Tibial artery (tissue), 4 donors: ENCODE measurements at regions not wholly inside any gene's neighbourhood (a gene's known extent, or its start where the extent isn't known, plus 50 kb on each side); places are given as distances from the start of the nearest gene placed in this dataset.

Experiments
- DNase-seq, 2 donors: peaks; one replicate each; pipeline ENCODE4 v3.0.0-alpha.2; 2019
- H3K27ac ChIP-seq, 2 donors: fragments of 200-600 bp; sonication (generic) in 1 of 2; 1 replicate in 1 of 2; 2 replicates in 1 of 2; pipeline ENCODE4 v1.5.1; 2018 to 2019; ENCODE audit warnings: mild to moderate bottlenecking in 1 of 2
- H3K27me3 ChIP-seq, 2 donors: fragments of 200-600 bp; sonication (generic) in 1 of 2; one replicate each; pipeline versions ENCODE4 v1.5.1 to v1.6.0; 2016 to 2019
- H3K36me3 ChIP-seq, 3 donors: fragments of 200-600 bp; sonication (generic) in 2 of 3; one replicate each; pipeline ENCODE4 v1.5.1; 2016 to 2019; ENCODE audit warnings: mild to moderate bottlenecking in 2 of 3
- H3K4me1 ChIP-seq, 4 donors: fragments of 200-600 bp; sonication (generic) in 2 of 4; 1 replicate in 3 of 4; 2 replicates in 1 of 4; pipeline ENCODE4 v1.5.1; 2016 to 2019
- H3K4me3 ChIP-seq, 2 donors: fragments of 200-600 bp; sonication (generic) in 1 of 2; 1 replicate in 1 of 2; 2 replicates in 1 of 2; pipeline ENCODE4 v1.5.1; 2018 to 2019; ENCODE audit warnings: mild to moderate bottlenecking in 2 of 2
- H3K9me3 ChIP-seq, 3 donors: fragments of 200-600 bp; sonication (generic) in 1 of 3; one replicate each; pipeline ENCODE4 v1.5.1; 2016 to 2019
- CTCF ChIP-seq, 2 experiments: fragments of 200-600 bp in 1 of 2; fragments of 450-650 bp in 1 of 2; IDR thresholded peaks; one replicate each; pipeline ENCODE4 v1.5.1; 2017 to 2019; ENCODE audit warnings: antibody characterized with exemption in 2 of 2, mild to moderate bottlenecking in 1 of 2, moderate library complexity in 1 of 2
- intact Hi-C: fragments of 100-400 bp; cut with DNase I; formaldehyde crosslinking; loops from one replicate; pipeline ENCODE4 v1.15.0; 2023; ENCODE audit warnings: low total_unique reads

GRCh38 chr4:11881364-11881763 lies 452.7 kb upstream of the HS3ST1 start:
- intact Hi-C loops: no loop called here
- no peak overlapping the region for H3K4me3 ChIP-seq
- no peaks in the 10 kb centered on the region for H3K9me3 ChIP-seq
- H3K4me1 ChIP-seq: no peaks in the 10 kb centered on the region
- no peaks in the 10 kb centered on the region for H3K27me3 ChIP-seq
- H3K36me3 ChIP-seq: no peaks in the 10 kb centered on the region
- no peak for DNase-seq
- no peak overlapping the region for H3K27ac ChIP-seq
- no peak for TF ChIP-seq CTCF (IDR thresholded peaks at IDR 0.05)

- Histone ChIP-seq H3K27me3 (no peaks in the 10 kb centered on the region), H3K4me3 (no peak overlapping the region), H3K9me3 (no peaks in the 10 kb centered on the region), H3K27ac (no peak overlapping the region), H3K4me1 (no peaks in the 10 kb centered on the region), H3K36me3 (no peaks in the 10 kb centered on the region)
- DNase-seq: no peak
- intact Hi-C loops: no loop called here
- TF ChIP-seq CTCF (IDR thresholded peaks at IDR 0.05): no peak
Measured at GRCh38 chr4:11878241-11878640, 449.5 kb upstream of the HS3ST1 start.

- intact Hi-C loops: no loop called here
- Histone ChIP-seq H3K27me3 (no peaks in the 10 kb centered on the region), H3K9me3 (no peaks in the 10 kb centered on the region), H3K4me3 (no peak overlapping the region), H3K36me3 (no peaks in the 10 kb centered on the region), H3K27ac (no peak overlapping the region), H3K4me1 (no peaks in the 10 kb centered on the region)
- TF ChIP-seq CTCF (IDR thresholded peaks at IDR 0.05): no peak
- no peak for DNase-seq
Measured at GRCh38 chr4:11876104-11876503, 447.4 kb upstream of the HS3ST1 start.

GRCh38 chr4:11869191-11869870 lies 440.6 kb upstream of the HS3ST1 start:
- no peak for DNase-seq
- TF ChIP-seq CTCF (IDR thresholded peaks at IDR 0.05): no peak
- H3K9me3 ChIP-seq: no peaks in the 10 kb centered on the region
- intact Hi-C loops: no loop called here
- no peaks in the 10 kb centered on the region for H3K27me3 ChIP-seq
- H3K36me3 ChIP-seq: no peaks in the 10 kb centered on the region
- no peaks in the 10 kb centered on the region for H3K4me1 ChIP-seq
- no peak overlapping the region for H3K4me3 ChIP-seq
- no peak overlapping the region for H3K27ac ChIP-seq

GRCh38 chr4:11866391-11866790 lies 437.7 kb upstream of the HS3ST1 start:
- Histone ChIP-seq H3K4me3 (no peak overlapping the region), H3K27me3 (no peaks in the 10 kb centered on the region), H3K36me3 (no peaks in the 10 kb centered on the region), H3K4me1 (no peaks in the 10 kb centered on the region), H3K9me3 (no peaks in the 10 kb centered on the region), H3K27ac (no peak overlapping the region)
- DNase-seq: no peak
- TF ChIP-seq CTCF (IDR thresholded peaks at IDR 0.05): no peak
- intact Hi-C loops: no loop called here

GRCh38 chr4:11860996-11861395 lies 432.3 kb upstream of the HS3ST1 start:
- no peak overlapping the region for H3K27ac ChIP-seq
- DNase-seq: no peak
- no peaks in the 10 kb centered on the region for H3K4me1 ChIP-seq
- no peak overlapping the region for H3K4me3 ChIP-seq
- no peaks in the 10 kb centered on the region for H3K27me3 ChIP-seq
- H3K9me3 ChIP-seq: no peaks in the 10 kb centered on the region
- intact Hi-C loops: no loop called here
- no peak for TF ChIP-seq CTCF (IDR thresholded peaks at IDR 0.05)
- no peaks in the 10 kb centered on the region for H3K36me3 ChIP-seq
